Keratinocyte (primary cell): ENCODE measurements at regions not wholly inside any gene's neighbourhood (a gene's known extent, or its start where the extent isn't known, plus 50 kb on each side); places are given as distances from the start of the nearest gene placed in this dataset.

Source experiments
- DNase-seq: peaks from one replicate; pipeline ENCODE4 v3.0.0-alpha.2; 2011; ENCODE audit warnings: low read depth, missing footprints, low spot score
- FAIRE-seq: peaks from 2 replicates; lab custom pipeline; 2011; peaks lifted over from hg19 to GRCh38; lab: Jason Lieb, UNC
- H2AFZ ChIP-seq: 2 replicates; pipeline ENCODE4 v1.6.0; 2012; ENCODE audit warnings: low read length, control low read depth, inconsistent platforms; ENCODE audit not compliant: control insufficient read depth
- H3K27ac ChIP-seq: 2 replicates; pipeline ENCODE4 v1.5.1; 2011; ENCODE audit warnings: low read length; ENCODE audit not compliant: control insufficient read depth, insufficient read depth
- H3K27me3 ChIP-seq: 3 replicates; pipeline ENCODE4 v1.6.0; 2011; ENCODE audit warnings: low read length; ENCODE audit not compliant: control insufficient read depth, insufficient read depth; ENCODE audit errors: extremely low read depth
- H3K36me3 ChIP-seq, 2 experiments: 2 replicates in 1 of 2; 3 replicates in 1 of 2; pipeline ENCODE4 v1.5.1; 2011; ENCODE audit warnings: low read length in 2 of 2, mild to moderate bottlenecking in 1 of 2; ENCODE audit not compliant: control insufficient read depth in 2 of 2, insufficient read depth in 2 of 2; ENCODE audit errors: extremely low read depth in 1 of 2
- H3K4me1 ChIP-seq: 3 replicates; pipeline ENCODE4 v1.5.1; 2011; ENCODE audit warnings: low read length; ENCODE audit not compliant: control insufficient read depth, insufficient read depth; ENCODE audit errors: extremely low read depth
- H3K4me2 ChIP-seq: 3 replicates; pipeline ENCODE4 v1.6.0; 2011; ENCODE audit warnings: low read depth, low read length; ENCODE audit not compliant: control insufficient read depth, insufficient read depth; ENCODE audit errors: extremely low read depth
- H3K4me3 ChIP-seq, 3 experiments: fragments of 200-600 bp in 1 of 3; sonication (generic) in 1 of 3; 2 replicates in 2 of 3; 3 replicates in 1 of 3; pipeline ENCODE4 v1.5.1; 2011 to 2016; ENCODE audit warnings: low read length in 3 of 3, mild to moderate bottlenecking in 3 of 3, control low read depth in 2 of 3, inconsistent platforms in 1 of 3, low read depth in 1 of 3, mixed read lengths in 1 of 3, mixed run types in 1 of 3, moderate library complexity in 1 of 3; ENCODE audit not compliant: control insufficient read depth in 2 of 3, insufficient read depth in 2 of 3; ENCODE audit errors: extremely low read depth in 1 of 3
- H3K79me2 ChIP-seq: 2 replicates; pipeline ENCODE4 v1.6.0; 2012; ENCODE audit warnings: low read length; ENCODE audit not compliant: control insufficient read depth, insufficient read depth
- H3K9ac ChIP-seq: 3 replicates; pipeline ENCODE4 v1.6.0; 2011; ENCODE audit warnings: low read length; ENCODE audit not compliant: control insufficient read depth, insufficient read depth; ENCODE audit errors: extremely low read depth
- H3K9me1 ChIP-seq: 3 replicates; pipeline ENCODE4 v1.6.0; 2011; ENCODE audit warnings: low read length; ENCODE audit not compliant: control insufficient read depth, insufficient read depth; ENCODE audit errors: extremely low read depth
- H3K9me3 ChIP-seq: 2 replicates; pipeline ENCODE4 v1.5.1; 2012; ENCODE audit warnings: low read depth, low read length; ENCODE audit not compliant: control insufficient read depth
- H4K20me1 ChIP-seq: 3 replicates; pipeline ENCODE4 v1.6.0; 2011; ENCODE audit warnings: low read length; ENCODE audit not compliant: control insufficient read depth, insufficient read depth; ENCODE audit errors: extremely low read depth
- EZH2 ChIP-seq: IDR thresholded peaks from one replicate; pipeline ENCODE4 v1.6.1; 2012; ENCODE audit warnings: inconsistent platforms, mild to moderate bottlenecking, low read length, moderate library complexity
- dilution Hi-C: fragments of 300-500 bp; cut with MboI; formaldehyde crosslinking; loops from one replicate; pipeline ENCODE4 v1.7.0; 2020; ENCODE audit warnings: low sequenced_read_pairs; ENCODE audit not compliant: extremely low pct_ligation_motif_present
- TF ChIP-seq, protein P1 (sequence below), 3 experiments: IDR thresholded peaks in 1 of 3; conservative IDR thresholded peaks in 1 of 3; optimal IDR thresholded peaks in 1 of 3; 2 replicates in 2 of 3; 3 replicates in 1 of 3; pipeline versions ENCODE3 to v1.5.1; 2011; ENCODE audit warnings: low read length in 3 of 3, mild to moderate bottlenecking in 3 of 3, moderate library complexity in 2 of 3, control low read depth in 1 of 3, inconsistent platforms in 1 of 3; ENCODE audit not compliant: insufficient read depth in 2 of 3; ENCODE audit errors: extremely low read depth in 1 of 3

DNA sequence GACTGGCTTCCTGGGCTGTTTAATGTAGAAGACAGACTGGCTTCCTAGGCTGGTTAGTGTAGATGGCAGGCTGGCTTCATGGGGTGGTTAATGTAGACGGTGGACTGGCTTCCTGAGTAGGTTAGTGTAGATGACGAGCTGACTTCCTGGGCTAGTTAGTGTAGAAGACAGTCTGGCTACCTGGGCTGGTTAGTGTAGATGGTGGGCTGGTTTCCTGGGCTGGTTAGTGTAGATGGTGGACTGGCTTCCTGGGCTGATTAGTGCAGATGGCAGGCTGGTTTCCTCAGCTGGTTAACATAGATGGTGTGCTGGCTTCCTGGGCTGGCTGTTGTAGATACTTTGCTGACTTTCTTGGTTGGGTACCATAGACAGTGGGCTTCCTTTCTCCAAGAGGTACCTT is 122.9 kb upstream of the PPP2R2D start:
- Histone ChIP-seq H3K27me3 (no peaks in the 10 kb centered on the region), H3K4me1 (no peaks in the 10 kb centered on the region), H4K20me1 (no peaks in the 10 kb centered on the region), H3K36me3 (no peaks in the 10 kb centered on the region), H3K79me2 (no peaks in the 10 kb centered on the region), H2AFZ (no peak overlapping the region), H3K9me3 (peaks cover 4% of the 10 kb centered on the region), H3K4me3 (no peak overlapping the region), H3K27ac (no peak overlapping the region), H3K9ac (no peak overlapping the region), H3K9me1 (no peaks in the 10 kb centered on the region), H3K4me2 (no peak overlapping the region)
- DNase-seq (no peak), FAIRE-seq (no peak)
- dilution Hi-C loops, result no loop called here
- TF ChIP-seq EZH2, result no peak
- TF ChIP-seq, protein P1, sequence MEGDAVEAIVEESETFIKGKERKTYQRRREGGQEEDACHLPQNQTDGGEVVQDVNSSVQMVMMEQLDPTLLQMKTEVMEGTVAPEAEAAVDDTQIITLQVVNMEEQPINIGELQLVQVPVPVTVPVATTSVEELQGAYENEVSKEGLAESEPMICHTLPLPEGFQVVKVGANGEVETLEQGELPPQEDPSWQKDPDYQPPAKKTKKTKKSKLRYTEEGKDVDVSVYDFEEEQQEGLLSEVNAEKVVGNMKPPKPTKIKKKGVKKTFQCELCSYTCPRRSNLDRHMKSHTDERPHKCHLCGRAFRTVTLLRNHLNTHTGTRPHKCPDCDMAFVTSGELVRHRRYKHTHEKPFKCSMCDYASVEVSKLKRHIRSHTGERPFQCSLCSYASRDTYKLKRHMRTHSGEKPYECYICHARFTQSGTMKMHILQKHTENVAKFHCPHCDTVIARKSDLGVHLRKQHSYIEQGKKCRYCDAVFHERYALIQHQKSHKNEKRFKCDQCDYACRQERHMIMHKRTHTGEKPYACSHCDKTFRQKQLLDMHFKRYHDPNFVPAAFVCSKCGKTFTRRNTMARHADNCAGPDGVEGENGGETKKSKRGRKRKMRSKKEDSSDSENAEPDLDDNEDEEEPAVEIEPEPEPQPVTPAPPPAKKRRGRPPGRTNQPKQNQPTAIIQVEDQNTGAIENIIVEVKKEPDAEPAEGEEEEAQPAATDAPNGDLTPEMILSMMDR (optimal IDR thresholded peaks at IDR 0.05 in 1 of 3, IDR thresholded peaks at IDR 0.05 in 1 of 3, conservative IDR thresholded peaks at IDR 0.05 in 1 of 3; ENCODE audit: extremely low read depth in 1 of 3, insufficient read depth in 2 of 3, low read length in 3 of 3), result no peak

DNA sequence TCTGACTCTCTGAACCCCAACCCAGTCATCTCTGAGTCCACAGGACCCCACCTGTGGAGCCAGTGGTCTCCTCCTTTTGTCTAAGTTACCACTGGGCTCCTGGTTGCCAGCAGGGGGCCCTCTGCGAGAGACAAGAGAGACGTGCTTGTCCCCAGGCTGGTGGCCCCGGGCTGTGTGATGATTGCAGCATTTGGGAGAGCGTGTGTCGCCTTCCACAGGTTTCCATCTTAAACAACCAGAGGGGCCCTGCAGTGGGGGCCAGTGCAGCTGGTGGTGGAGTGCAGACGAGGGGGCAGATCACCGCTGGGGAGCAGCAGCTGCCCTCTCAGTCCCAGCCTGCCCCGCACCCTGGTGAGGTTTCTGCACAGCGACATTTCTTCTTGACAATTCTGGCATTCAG is 122.4 kb upstream of the PPP2R2D start:
- Histone ChIP-seq H3K36me3 (no peaks in the 10 kb centered on the region), H3K27me3 (no peaks in the 10 kb centered on the region), H3K9me3 (peaks cover 4% of the 10 kb centered on the region), H2AFZ (no peak overlapping the region), H3K79me2 (no peaks in the 10 kb centered on the region), H3K4me2 (no peak overlapping the region), H3K9ac (no peak overlapping the region), H3K27ac (no peak overlapping the region), H4K20me1 (no peaks in the 10 kb centered on the region), H3K4me1 (no peaks in the 10 kb centered on the region), H3K4me3 (no peak overlapping the region), H3K9me1 (no peaks in the 10 kb centered on the region)
- FAIRE-seq (no peak), DNase-seq (no peak)
- TF ChIP-seq, protein P1 (optimal IDR thresholded peaks at IDR 0.05 in 1 of 3, IDR thresholded peaks at IDR 0.05 in 1 of 3, conservative IDR thresholded peaks at IDR 0.05 in 1 of 3; ENCODE audit: extremely low read depth in 1 of 3, insufficient read depth in 2 of 3, low read length in 3 of 3), result no peak
- TF ChIP-seq EZH2, result no peak
- dilution Hi-C loops, result no loop called here
